ENCODE measurements at regions not wholly inside any gene's neighbourhood (a gene's known extent, or its start where the extent isn't known, plus 50 kb on each side); places are given as distances from the start of the nearest gene placed in this dataset.
A peak's percentile ranks its signal among the peaks of the same experiment; 100 is the strongest.

GRCh38 chr17:77395501-77396048, 254.8 kb downstream of the SEC14L1 start:
- H3K4me3 Mint-ChIP-seq = no peak overlapping the region
- no peak for TF ChIP-seq CTCF (IDR thresholded peaks at IDR 0.05)
- no peak for DNase-seq
- peaks cover 85% of the 10 kb centered on the region for H3K4me1 Mint-ChIP-seq
- peaks cover 3% of the 10 kb centered on the region for H3K27me3 Mint-ChIP-seq (ENCODE audit: low read depth, poor library complexity)
- no peaks in the 10 kb centered on the region for H3K9me3 Mint-ChIP-seq
- H3K36me3 Mint-ChIP-seq (ENCODE audit: low read depth) = peaks cover 7% of the 10 kb centered on the region
- H3K27ac Mint-ChIP-seq = no peak overlapping the region

DNA sequence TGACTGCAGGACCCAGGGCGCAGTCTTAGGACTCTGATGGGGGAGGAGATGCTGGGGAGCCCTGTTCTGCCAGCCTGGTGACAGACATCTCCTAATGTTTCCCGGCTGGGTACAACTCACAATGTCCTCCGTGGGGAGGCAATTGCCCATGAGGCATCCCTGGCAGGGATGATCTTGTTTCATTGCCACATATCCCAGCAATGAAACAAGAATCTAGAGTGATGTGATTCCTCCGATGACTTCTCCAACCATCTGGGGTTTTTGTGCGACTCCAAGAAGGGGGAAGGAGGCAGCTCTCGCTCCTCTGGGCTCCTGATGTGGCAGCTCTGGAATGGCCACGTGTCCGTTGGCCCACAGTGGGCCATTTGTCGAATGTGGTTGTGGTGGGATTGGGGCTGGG, 255.8 kb downstream of the SEC14L1 start:
- Mint-ChIP-seq H3K27me3 (ENCODE audit: low read depth, poor library complexity) (no peaks in the 10 kb centered on the region), H3K36me3 (ENCODE audit: low read depth) (peaks cover 11% of the 10 kb centered on the region), H3K4me1 (peaks cover 82% of the 10 kb centered on the region), H3K27ac (no peak overlapping the region), H3K4me3 (no peak overlapping the region), H3K9me3 (no peaks in the 10 kb centered on the region)
- no peak for DNase-seq
- TF ChIP-seq CTCF (IDR thresholded peaks at IDR 0.05) = no peak

- no peaks in the 10 kb centered on the region for H3K27me3 Mint-ChIP-seq (ENCODE audit: low read depth, poor library complexity)
- peaks cover 11% of the 10 kb centered on the region for H3K36me3 Mint-ChIP-seq (ENCODE audit: low read depth)
- H3K4me3 Mint-ChIP-seq = no peak overlapping the region
- H3K4me1 Mint-ChIP-seq = peaks cover 71% of the 10 kb centered on the region
- no peaks in the 10 kb centered on the region for H3K9me3 Mint-ChIP-seq
- no peak overlapping the region for H3K27ac Mint-ChIP-seq
- no peak for TF ChIP-seq CTCF (IDR thresholded peaks at IDR 0.05)
- no peak for DNase-seq
These were observed 257.5 kb downstream of the SEC14L1 start for GRCh38 chr17:77398274-77398673.

- peaks cover 69% of the 10 kb centered on the region for H3K4me1 Mint-ChIP-seq
- TF ChIP-seq CTCF (IDR thresholded peaks at IDR 0.05) = no peak
These were observed 258.7 kb downstream of the SEC14L1 start for GRCh38 chr17:77399319-77399957.

DNA sequence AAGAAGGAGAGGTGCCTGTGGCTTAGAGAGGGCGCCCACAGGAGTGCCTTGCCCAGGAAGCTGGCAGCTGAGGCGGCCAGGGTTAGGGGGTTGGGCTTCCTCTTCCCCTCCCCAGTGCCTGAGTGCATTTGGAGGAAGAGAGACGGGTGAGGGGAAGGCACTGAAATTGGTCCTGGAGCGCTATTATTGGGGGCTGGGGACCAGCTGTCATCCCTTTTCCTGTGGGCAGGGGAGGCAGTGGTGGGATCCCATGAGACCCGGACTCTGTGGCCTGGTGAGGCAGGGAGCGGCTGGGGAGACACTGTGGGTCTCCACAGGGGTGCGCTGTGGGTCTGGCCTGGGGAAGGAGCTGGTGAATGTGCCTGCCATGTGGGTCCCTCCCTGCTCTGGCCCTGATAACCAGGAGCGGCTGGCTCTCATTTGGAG, 259.7 kb downstream of the SEC14L1 start:
- Mint-ChIP-seq H3K36me3 (ENCODE audit: low read depth) (peaks cover 16% of the 10 kb centered on the region), H3K9me3 (no peaks in the 10 kb centered on the region), H3K27me3 (ENCODE audit: low read depth, poor library complexity) (no peaks in the 10 kb centered on the region), H3K27ac (no peak overlapping the region), H3K4me1 (peaks cover 73% of the 10 kb centered on the region), H3K4me3 (no peak overlapping the region)
- peak; percentile 24 for TF ChIP-seq CTCF (IDR thresholded peaks at IDR 0.05)
- peak; percentile 54 for DNase-seq

More at GRCh38 chr17:77399319-77399957, 258.7 kb downstream of the SEC14L1 start:
- H3K9me3 Mint-ChIP-seq = no peaks in the 10 kb centered on the region
- no peak overlapping the region for H3K4me3 Mint-ChIP-seq
- no peaks in the 10 kb centered on the region for H3K27me3 Mint-ChIP-seq (ENCODE audit: low read depth, poor library complexity)
- DNase-seq = no peak
- H3K27ac Mint-ChIP-seq = no peak overlapping the region
- H3K36me3 Mint-ChIP-seq (ENCODE audit: low read depth) = peaks cover 16% of the 10 kb centered on the region
